PC-9 (cell line): ENCODE measurements at regions not wholly inside any gene's neighbourhood (a gene's known extent, or its start where the extent isn't known, plus 50 kb on each side); places are given as distances from the start of the nearest gene placed in this dataset.

Source experiments
- CTCF ChIP-seq: fragments of 200-600 bp; sonication (generic); conservative IDR thresholded peaks from 2 replicates; pipeline ENCODE4 v1.6.1; 2017; ENCODE audit warnings: mixed run types, antibody characterized with exemption, mild to moderate bottlenecking, moderate library complexity
- EZH2 ChIP-seq: fragments of 200-600 bp; sonication (generic); IDR thresholded peaks from 2 replicates; pipeline ENCODE4 v1.8.0; 2017; ENCODE audit warnings: antibody characterized with exemption, low read depth

- TF ChIP-seq CTCF (no peak), EZH2 (no peak)
Observed at GRCh38 chr6:10194816-10195672, 219.8 kb downstream of the TFAP2A start.
